Lower lobe of right lung (tissue), 2 donors: ENCODE measurements at regions not wholly inside any gene's neighbourhood (a gene's known extent, or its start where the extent isn't known, plus 50 kb on each side); places are given as distances from the start of the nearest gene placed in this dataset.
"Not testable (repeated sequence)": the region's sequence is repeated elsewhere in the genome, so short reads cannot be mapped to it uniquely, and the experiment has no call there.

Experiments used
- ATAC-seq, 2 donors: fragments of 200-7000 bp; cut with Tn5 transposase; one replicate each; pipeline ENCODE4 v1.9.1; 2020 to 2022; ENCODE audit warnings: mild to moderate bottlenecking in 2 of 2, moderate library complexity in 2 of 2
- DNase-seq: peaks from one replicate; pipeline ENCODE4 v3.0.0-alpha.2; 2020
- H3K27ac ChIP-seq: fragments of 200-600 bp; one replicate; pipeline ENCODE4 v1.8.0; 2022
- H3K27me3 ChIP-seq: fragments of 200-600 bp; one replicate; pipeline ENCODE4 v1.8.0; 2022; ENCODE audit warnings: low read depth
- H3K36me3 ChIP-seq: fragments of 200-600 bp; one replicate; pipeline ENCODE4 v1.8.0; 2022; ENCODE audit warnings: mild to moderate bottlenecking
- H3K4me1 ChIP-seq: fragments of 200-600 bp; one replicate; pipeline ENCODE4 v1.8.0; 2022
- H3K4me3 ChIP-seq: fragments of 200-600 bp; one replicate; pipeline ENCODE4 v1.8.0; 2022; ENCODE audit warnings: mild to moderate bottlenecking
- H3K9me3 ChIP-seq: fragments of 200-600 bp; one replicate; pipeline ENCODE4 v1.8.0; 2022
- intact Hi-C: fragments of 100-400 bp; cut with DNase I; formaldehyde crosslinking; loops from one replicate; pipeline ENCODE4 v1.11.0; 2022
- TF ChIP-seq, protein P1 (sequence below): fragments of 200-600 bp; IDR thresholded peaks from one replicate; pipeline ENCODE4 v1.8.0; 2022; ENCODE audit warnings: antibody characterized with exemption, mild to moderate bottlenecking
- donor health status: DM: no; HTN: yes; CAD: no; lungs with severe emphysema.

- TF ChIP-seq, protein P1, sequence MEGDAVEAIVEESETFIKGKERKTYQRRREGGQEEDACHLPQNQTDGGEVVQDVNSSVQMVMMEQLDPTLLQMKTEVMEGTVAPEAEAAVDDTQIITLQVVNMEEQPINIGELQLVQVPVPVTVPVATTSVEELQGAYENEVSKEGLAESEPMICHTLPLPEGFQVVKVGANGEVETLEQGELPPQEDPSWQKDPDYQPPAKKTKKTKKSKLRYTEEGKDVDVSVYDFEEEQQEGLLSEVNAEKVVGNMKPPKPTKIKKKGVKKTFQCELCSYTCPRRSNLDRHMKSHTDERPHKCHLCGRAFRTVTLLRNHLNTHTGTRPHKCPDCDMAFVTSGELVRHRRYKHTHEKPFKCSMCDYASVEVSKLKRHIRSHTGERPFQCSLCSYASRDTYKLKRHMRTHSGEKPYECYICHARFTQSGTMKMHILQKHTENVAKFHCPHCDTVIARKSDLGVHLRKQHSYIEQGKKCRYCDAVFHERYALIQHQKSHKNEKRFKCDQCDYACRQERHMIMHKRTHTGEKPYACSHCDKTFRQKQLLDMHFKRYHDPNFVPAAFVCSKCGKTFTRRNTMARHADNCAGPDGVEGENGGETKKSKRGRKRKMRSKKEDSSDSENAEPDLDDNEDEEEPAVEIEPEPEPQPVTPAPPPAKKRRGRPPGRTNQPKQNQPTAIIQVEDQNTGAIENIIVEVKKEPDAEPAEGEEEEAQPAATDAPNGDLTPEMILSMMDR = no peak
- Histone ChIP-seq H3K27ac (no peak overlapping the region), H3K27me3 (no peaks in the 10 kb centered on the region), H3K9me3 (no peaks in the 10 kb centered on the region), H3K36me3 (no peaks in the 10 kb centered on the region), H3K4me3 (no peak overlapping the region), H3K4me1 (no peaks in the 10 kb centered on the region)
- DNase-seq (no peak), ATAC-seq (no peak)
- intact Hi-C loops = no loop called here
These were observed 1672.9 kb upstream of the WWC1 start for GRCh38 chr5:166618526-166618925.

DNA sequence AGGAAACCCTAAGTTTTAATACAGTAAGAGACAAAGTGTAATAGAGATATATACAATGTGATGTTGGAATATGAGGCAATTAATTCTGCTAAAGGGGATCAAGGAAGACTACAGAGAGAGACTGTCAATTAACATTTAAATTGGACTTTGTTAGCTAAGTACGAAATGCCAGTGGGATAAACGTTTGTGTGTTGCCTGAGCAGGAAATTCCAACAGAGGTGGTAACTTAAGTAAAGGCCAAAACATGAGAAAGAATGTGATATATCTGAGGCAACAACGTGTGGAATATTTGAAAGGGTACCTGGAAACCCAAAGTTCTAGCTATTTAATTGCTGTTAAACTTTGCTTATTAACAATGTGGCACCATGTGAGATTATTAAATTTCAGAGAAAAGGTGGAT lies 1666.9 kb upstream of the WWC1 start:
- Histone ChIP-seq H3K27me3 (no peaks in the 10 kb centered on the region), H3K4me3 (no peak overlapping the region), H3K4me1 (no peaks in the 10 kb centered on the region), H3K27ac (no peak overlapping the region), H3K9me3 (no peaks in the 10 kb centered on the region), H3K36me3 (no peaks in the 10 kb centered on the region)
- no peak for ATAC-seq
- no peak for DNase-seq
- intact Hi-C loops = no loop called here
- TF ChIP-seq, protein P1 = no peak

GRCh38 chr5:166625210-166625865 lies 1666.1 kb upstream of the WWC1 start:
- H3K27me3 ChIP-seq = no peaks in the 10 kb centered on the region
- no peaks in the 10 kb centered on the region for H3K36me3 ChIP-seq
- intact Hi-C loops = no loop called here
- ATAC-seq (no peak), DNase-seq (no peak)
- TF ChIP-seq, protein P1 = no peak
- H3K4me1 ChIP-seq = no peaks in the 10 kb centered on the region
- H3K4me3 ChIP-seq = no peak overlapping the region
- no peaks in the 10 kb centered on the region for H3K9me3 ChIP-seq
- no peak overlapping the region for H3K27ac ChIP-seq

GRCh38 chr5:166637295-166637694 lies 1654.2 kb upstream of the WWC1 start:
- ATAC-seq = no peak
- H3K36me3 ChIP-seq = no peaks in the 10 kb centered on the region
- H3K4me3 ChIP-seq = no peak overlapping the region
- no peaks in the 10 kb centered on the region for H3K9me3 ChIP-seq
- DNase-seq = no peak
- TF ChIP-seq, protein P1 = no peak
- H3K4me1 ChIP-seq = no peaks in the 10 kb centered on the region
- intact Hi-C loops = no loop called here
- no peaks in the 10 kb centered on the region for H3K27me3 ChIP-seq
- no peak overlapping the region for H3K27ac ChIP-seq

GRCh38 chr5:166639151-166639550 lies 1652.3 kb upstream of the WWC1 start:
- intact Hi-C loops = no loop called here
- Histone ChIP-seq H3K27me3 (no peaks in the 10 kb centered on the region), H3K4me3 (no peak overlapping the region), H3K36me3 (no peaks in the 10 kb centered on the region), H3K4me1 (no peaks in the 10 kb centered on the region), H3K9me3 (no peaks in the 10 kb centered on the region), H3K27ac (no peak overlapping the region)
- ATAC-seq (no peak), DNase-seq (no peak)
- TF ChIP-seq, protein P1 = no peak

DNA sequence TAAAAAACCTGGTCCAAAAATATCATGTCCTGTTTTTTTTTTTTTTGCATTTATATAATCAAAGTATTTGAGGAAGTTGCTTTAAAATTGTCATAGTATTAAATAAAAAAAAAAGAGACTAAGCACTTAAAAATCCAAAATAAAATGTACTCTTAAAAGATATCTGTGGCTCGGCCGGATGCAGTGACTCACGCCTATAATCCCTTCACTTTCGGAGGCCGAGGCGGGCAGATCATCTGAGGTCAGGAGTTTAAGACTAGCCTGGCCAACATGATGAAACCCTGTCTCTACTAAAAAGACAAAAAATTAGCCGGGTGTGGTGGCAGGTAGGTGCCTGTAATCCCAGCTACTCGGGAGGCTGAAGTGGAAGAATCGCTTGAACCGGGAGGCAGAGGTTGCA lies 1651.3 kb upstream of the WWC1 start:
- intact Hi-C loops, H3K9me3 ChIP-seq, ATAC-seq, H3K36me3 ChIP-seq, H3K27ac ChIP-seq, DNase-seq, H3K27me3 ChIP-seq, H3K4me3 ChIP-seq, H3K4me1 ChIP-seq: not testable (repeated sequence)
